ENCODE measurements at regions not wholly inside any gene's neighbourhood (a gene's known extent, or its start where the extent isn't known, plus 50 kb on each side); places are given as distances from the start of the nearest gene placed in this dataset.
"Not testable (repeated sequence)": the region's sequence is repeated elsewhere in the genome, so short reads cannot be mapped to it uniquely, and the experiment has no call there.

DNA sequence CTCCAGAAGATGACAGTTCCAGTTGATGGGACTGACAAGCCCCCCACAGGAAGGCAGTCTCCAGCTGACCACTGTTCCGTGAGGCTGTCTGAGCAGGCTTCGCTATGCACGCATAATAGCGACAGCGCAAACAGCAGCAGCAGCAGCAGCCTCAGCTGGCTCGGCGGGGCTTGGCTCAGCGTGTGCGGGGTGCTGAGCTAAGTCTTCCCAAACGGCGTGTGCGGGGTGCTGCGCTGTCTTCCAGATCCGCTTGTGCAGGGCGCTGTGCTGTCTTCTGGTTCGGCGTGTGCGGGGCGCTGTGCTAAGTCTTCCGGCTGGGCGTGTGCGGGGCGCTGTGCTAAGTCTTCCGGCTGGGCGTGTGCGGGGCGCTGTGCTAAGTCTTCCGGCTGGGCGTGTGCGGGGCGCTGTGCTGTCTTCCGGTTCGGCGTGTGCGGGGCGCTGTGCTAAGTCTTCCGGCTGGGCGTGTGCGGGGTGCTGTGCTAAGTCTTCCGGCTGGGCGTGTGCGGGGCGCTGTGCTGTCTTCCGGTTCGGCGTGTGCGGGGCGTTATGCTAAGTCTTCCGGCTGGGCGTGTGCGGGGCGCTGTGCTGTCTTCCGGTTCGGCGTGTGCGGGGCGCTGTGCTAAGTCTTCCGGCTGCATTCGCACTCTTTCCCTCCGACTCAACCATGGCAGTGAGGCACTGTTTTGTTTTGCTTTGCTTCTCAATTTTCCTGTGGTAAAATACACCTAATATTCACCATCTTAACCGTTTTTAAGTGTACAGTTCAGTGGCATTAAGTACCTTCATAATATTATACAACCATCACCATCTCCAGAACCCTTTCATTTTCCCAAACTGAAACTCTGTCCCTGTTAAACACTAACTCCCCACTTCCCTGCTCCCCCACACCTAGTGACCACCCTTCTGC, 156.1 kb downstream of the BMP7 start:
- H3K27ac ChIP-seq (ENCODE audit: insufficient read depth in 1 of 2, low read depth in 1 of 2, low read length in 2 of 2, poor library complexity in 1 of 2, severe bottlenecking in 2 of 2); H3K36me3 ChIP-seq (ENCODE audit: control insufficient read depth in 4 of 4, insufficient read depth in 4 of 4, low read length in 3 of 4); CTCF ChIA-PET; H3K4me3 ChIP-seq (ENCODE audit: control insufficient read depth in 1 of 7, extremely low read depth in 1 of 7, insufficient read depth in 4 of 7, low read depth in 2 of 7, low read length in 6 of 7); H3K9me3 ChIP-seq (ENCODE audit: control extremely low read depth in 1 of 5, control insufficient read depth in 4 of 5, insufficient read depth in 2 of 5, low read depth in 1 of 5, low read length in 4 of 5); DNase-seq; H3K4me1 ChIP-seq (ENCODE audit: control extremely low read depth in 1 of 4, control insufficient read depth in 4 of 4, insufficient read depth in 4 of 4, low read length in 3 of 4); POLR2A ChIA-PET: not testable (repeated sequence)
- H3K27me3 ChIP-seq (replicated peaks in 2 of 5; ENCODE audit: control insufficient read depth in 4 of 5, insufficient read depth in 5 of 5, low read length in 4 of 5): peaks cover 0 to 26% (median 0%) of the 10 kb centered on the region in 5 experiments
- WGBS (ENCODE audit: insufficient coverage): 95% methylated on average over 38 of the region's 61 CpGs

DNA sequence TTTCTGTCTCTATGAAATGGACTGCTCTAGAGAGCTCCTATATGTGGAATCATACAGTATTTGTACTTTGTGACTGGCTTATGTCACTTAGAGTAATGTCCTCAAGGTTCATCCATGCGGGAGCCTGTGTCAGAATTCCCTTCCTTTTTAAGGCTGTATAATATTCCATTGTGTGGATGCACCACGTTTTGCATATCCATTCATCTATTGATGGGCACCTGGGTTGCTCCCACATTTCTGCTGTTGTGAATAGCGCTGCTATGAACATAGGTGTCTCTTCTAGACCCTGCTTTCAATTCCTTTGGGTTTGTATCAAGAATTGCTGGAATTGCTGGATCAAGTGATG, 155.4 kb downstream of the BMP7 start:
- Histone ChIP-seq H3K27me3 (replicated peaks in 2 of 5; ENCODE audit: control insufficient read depth in 4 of 5, insufficient read depth in 5 of 5, low read length in 4 of 5) (peaks cover 0 to 21% (median 0%) of the 10 kb centered on the region in 5 experiments), H3K4me1 (ENCODE audit: control extremely low read depth in 1 of 4, control insufficient read depth in 4 of 4, insufficient read depth in 4 of 4, low read length in 3 of 4) (no peaks in the 10 kb centered on the region), H3K9me3 (ENCODE audit: control extremely low read depth in 1 of 5, control insufficient read depth in 4 of 5, insufficient read depth in 2 of 5, low read depth in 1 of 5, low read length in 4 of 5) (no peaks in the 10 kb centered on the region), H3K27ac (ENCODE audit: insufficient read depth in 1 of 2, low read depth in 1 of 2, low read length in 2 of 2, poor library complexity in 1 of 2, severe bottlenecking in 2 of 2) (no peak overlapping the region), H3K4me3 (ENCODE audit: control insufficient read depth in 1 of 7, extremely low read depth in 1 of 7, insufficient read depth in 4 of 7, low read depth in 2 of 7, low read length in 6 of 7) (no peak overlapping the region), H3K36me3 (ENCODE audit: control insufficient read depth in 4 of 4, insufficient read depth in 4 of 4, low read length in 3 of 4) (no peaks in the 10 kb centered on the region)
- DNase-seq: no peak
- ChIA-PET POLR2A (no interaction called here), CTCF (no interaction called here)
- 85% methylated on average over 3 of the region's 3 CpGs for WGBS (ENCODE audit: insufficient coverage)

DNA sequence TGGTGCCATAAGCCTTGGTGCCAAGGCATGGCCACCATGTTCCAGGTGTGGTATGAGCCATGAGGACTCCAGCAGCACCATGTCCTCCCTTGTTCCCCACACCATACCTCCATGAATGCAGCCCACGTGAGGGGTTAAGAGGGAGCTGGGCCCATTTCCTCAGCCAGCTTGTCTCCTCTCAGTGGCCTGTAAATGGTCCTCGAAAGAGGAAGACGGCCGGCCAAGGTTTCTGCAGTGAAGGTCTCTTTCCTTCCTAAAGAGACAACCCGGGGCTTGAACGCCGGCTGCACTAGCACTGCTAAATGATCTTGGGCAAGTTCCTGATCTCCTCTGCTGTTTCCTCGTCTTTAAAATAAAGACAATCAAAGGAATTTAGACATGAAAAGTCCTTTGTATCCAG, 154.0 kb downstream of the BMP7 start:
- no peak for DNase-seq
- ChIA-PET CTCF (no interaction called here), POLR2A (no interaction called here)
- Histone ChIP-seq H3K4me1 (ENCODE audit: control extremely low read depth in 1 of 4, control insufficient read depth in 4 of 4, insufficient read depth in 4 of 4, low read length in 3 of 4) (no peaks in the 10 kb centered on the region), H3K27ac (ENCODE audit: insufficient read depth in 1 of 2, low read depth in 1 of 2, low read length in 2 of 2, poor library complexity in 1 of 2, severe bottlenecking in 2 of 2) (no peak overlapping the region), H3K36me3 (ENCODE audit: control insufficient read depth in 4 of 4, insufficient read depth in 4 of 4, low read length in 3 of 4) (no peaks in the 10 kb centered on the region), H3K9me3 (ENCODE audit: control extremely low read depth in 1 of 5, control insufficient read depth in 4 of 5, insufficient read depth in 2 of 5, low read depth in 1 of 5, low read length in 4 of 5) (no peaks in the 10 kb centered on the region), H3K27me3 (replicated peaks in 2 of 5; ENCODE audit: control insufficient read depth in 4 of 5, insufficient read depth in 5 of 5, low read length in 4 of 5) (peaks cover 0 to 14% (median 0%) of the 10 kb centered on the region in 5 experiments), H3K4me3 (ENCODE audit: control insufficient read depth in 1 of 7, extremely low read depth in 1 of 7, insufficient read depth in 4 of 7, low read depth in 2 of 7, low read length in 6 of 7) (no peak overlapping the region)
- 60% methylated on average over 7 of the region's 8 CpGs for WGBS (ENCODE audit: insufficient coverage)

GRCh38 chr20:57114290-57115005, 152.0 kb downstream of the BMP7 start:
- H3K27me3 ChIP-seq (replicated peaks in 2 of 5; ENCODE audit: control insufficient read depth in 4 of 5, insufficient read depth in 5 of 5, low read length in 4 of 5): peaks cover 0 to 6% (median 0%) of the 10 kb centered on the region in 5 experiments
- 76% methylated on average over 6 of the region's 8 CpGs for WGBS (ENCODE audit: insufficient coverage)
- H3K27ac ChIP-seq (ENCODE audit: insufficient read depth in 1 of 2, low read depth in 1 of 2, low read length in 2 of 2, poor library complexity in 1 of 2, severe bottlenecking in 2 of 2): no peak overlapping the region
- H3K36me3 ChIP-seq (ENCODE audit: control insufficient read depth in 4 of 4, insufficient read depth in 4 of 4, low read length in 3 of 4): no peaks in the 10 kb centered on the region
- no peaks in the 10 kb centered on the region for H3K4me1 ChIP-seq (ENCODE audit: control extremely low read depth in 1 of 4, control insufficient read depth in 4 of 4, insufficient read depth in 4 of 4, low read length in 3 of 4)
- H3K9me3 ChIP-seq (ENCODE audit: control extremely low read depth in 1 of 5, control insufficient read depth in 4 of 5, insufficient read depth in 2 of 5, low read depth in 1 of 5, low read length in 4 of 5): no peaks in the 10 kb centered on the region
- POLR2A ChIA-PET: no interaction called here
- DNase-seq: no peak
- CTCF ChIA-PET: no interaction called here
- no peak overlapping the region for H3K4me3 ChIP-seq (ENCODE audit: control insufficient read depth in 1 of 7, extremely low read depth in 1 of 7, insufficient read depth in 4 of 7, low read depth in 2 of 7, low read length in 6 of 7)

GRCh38 chr20:57117296-57117695, 149.1 kb downstream of the BMP7 start:
- peaks cover 0 to 5% (median 0%) of the 10 kb centered on the region in 5 experiments for H3K27me3 ChIP-seq (replicated peaks in 2 of 5; ENCODE audit: control insufficient read depth in 4 of 5, insufficient read depth in 5 of 5, low read length in 4 of 5)
- no peaks in the 10 kb centered on the region for H3K4me1 ChIP-seq (ENCODE audit: control extremely low read depth in 1 of 4, control insufficient read depth in 4 of 4, insufficient read depth in 4 of 4, low read length in 3 of 4)
- DNase-seq: no peak
- ChIA-PET CTCF (no interaction called here), POLR2A (no interaction called here)
- no peak overlapping the region for H3K27ac ChIP-seq (ENCODE audit: insufficient read depth in 1 of 2, low read depth in 1 of 2, low read length in 2 of 2, poor library complexity in 1 of 2, severe bottlenecking in 2 of 2)
- no peaks in the 10 kb centered on the region for H3K9me3 ChIP-seq (ENCODE audit: control extremely low read depth in 1 of 5, control insufficient read depth in 4 of 5, insufficient read depth in 2 of 5, low read depth in 1 of 5, low read length in 4 of 5)
- H3K4me3 ChIP-seq (ENCODE audit: control insufficient read depth in 1 of 7, extremely low read depth in 1 of 7, insufficient read depth in 4 of 7, low read depth in 2 of 7, low read length in 6 of 7): no peak overlapping the region
- H3K36me3 ChIP-seq (ENCODE audit: control insufficient read depth in 4 of 4, insufficient read depth in 4 of 4, low read length in 3 of 4): no peaks in the 10 kb centered on the region
- WGBS (ENCODE audit: insufficient coverage): no CpG with 5 or more reads among the region's 7 CpGs

DNA sequence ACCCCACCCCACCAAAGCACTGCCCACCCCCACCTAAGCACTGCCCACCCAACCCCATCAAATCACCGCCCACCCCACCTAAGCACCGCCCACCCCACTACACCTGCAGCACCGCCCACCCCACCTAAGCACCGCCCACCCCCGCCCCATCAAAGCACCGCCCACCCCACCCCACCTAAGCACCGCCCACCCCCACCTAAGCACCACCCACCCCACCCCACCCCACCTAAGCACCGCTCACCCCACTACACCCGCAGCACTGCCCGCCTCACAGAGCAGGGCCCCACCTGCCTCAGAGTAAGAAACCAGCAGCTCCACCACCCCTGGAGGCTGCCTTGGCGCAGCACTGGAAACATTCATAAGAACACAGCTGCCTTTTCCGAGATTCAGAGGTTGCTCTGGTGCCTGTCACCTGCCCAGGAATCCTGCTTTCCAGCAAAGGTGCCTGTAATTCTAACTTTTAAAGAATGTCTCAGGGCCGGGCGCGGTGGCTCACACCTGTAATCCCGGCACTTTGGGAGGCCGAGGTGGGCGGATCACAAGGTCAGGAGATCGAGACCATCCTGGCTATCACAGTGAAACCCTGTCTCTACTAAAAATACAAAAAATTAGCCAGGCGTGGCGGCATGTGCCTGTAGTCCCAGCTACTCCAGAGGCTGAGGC, 148.2 kb downstream of the BMP7 start:
- Histone ChIP-seq H3K27ac (ENCODE audit: insufficient read depth in 1 of 2, low read depth in 1 of 2, low read length in 2 of 2, poor library complexity in 1 of 2, severe bottlenecking in 2 of 2) (no peak overlapping the region), H3K9me3 (ENCODE audit: control extremely low read depth in 1 of 5, control insufficient read depth in 4 of 5, insufficient read depth in 2 of 5, low read depth in 1 of 5, low read length in 4 of 5) (no peaks in the 10 kb centered on the region), H3K4me1 (ENCODE audit: control extremely low read depth in 1 of 4, control insufficient read depth in 4 of 4, insufficient read depth in 4 of 4, low read length in 3 of 4) (no peaks in the 10 kb centered on the region), H3K27me3 (replicated peaks in 2 of 5; ENCODE audit: control insufficient read depth in 4 of 5, insufficient read depth in 5 of 5, low read length in 4 of 5) (peaks cover 0 to 4% (median 0%) of the 10 kb centered on the region in 5 experiments), H3K4me3 (ENCODE audit: control insufficient read depth in 1 of 7, extremely low read depth in 1 of 7, insufficient read depth in 4 of 7, low read depth in 2 of 7, low read length in 6 of 7) (no peak overlapping the region), H3K36me3 (ENCODE audit: control insufficient read depth in 4 of 4, insufficient read depth in 4 of 4, low read length in 3 of 4) (no peaks in the 10 kb centered on the region)
- POLR2A ChIA-PET: no interaction called here
- DNase-seq: no peak
- CTCF ChIA-PET: no interaction called here
- WGBS (ENCODE audit: insufficient coverage): 93% methylated on average over 11 of the region's 21 CpGs

Measured in common myeloid progenitor, CD34-positive (primary cell).